Esophagus squamous epithelium (tissue), 4 donors: ENCODE measurements at regions not wholly inside any gene's neighbourhood (a gene's known extent, or its start where the extent isn't known, plus 50 kb on each side); places are given as distances from the start of the nearest gene placed in this dataset.

Experiments used
- CTCF ChIP-seq, 6 experiments: fragments of 450-650 bp in 4 of 6; fragments of 200-600 bp in 2 of 6; sonication (generic) in 2 of 6; IDR thresholded peaks; one replicate each; pipeline ENCODE4 v1.5.1; 2016 to 2019; ENCODE audit warnings: antibody characterized with exemption in 6 of 6, mild to moderate bottlenecking in 4 of 6, moderate library complexity in 4 of 6
- POLR2A ChIP-seq, 4 donors: fragments of 450-650 bp; IDR thresholded peaks; one replicate each; pipeline ENCODE4 v1.6.1; 2017; ENCODE audit warnings: antibody characterized with exemption in 4 of 4, mild to moderate bottlenecking in 4 of 4, moderate library complexity in 3 of 4

- TF ChIP-seq POLR2A (IDR thresholded peaks at IDR 0.05) (no peak), CTCF (IDR thresholded peaks at IDR 0.05) (no peak)
Observed at GRCh38 chr6:115221198-115221597, 839.5 kb downstream of the FRK start.
